ENCODE measurements at regions not wholly inside any gene's neighbourhood (a gene's known extent, or its start where the extent isn't known, plus 50 kb on each side); places are given as distances from the start of the nearest gene placed in this dataset.
"Not testable (repeated sequence)": the region's sequence is repeated elsewhere in the genome, so short reads cannot be mapped to it uniquely, and the experiment has no call there.

- H3K4me3 ChIP-seq (ENCODE audit: low read depth, low read length): no peak overlapping the region
- TF ChIP-seq CTCF (IDR thresholded peaks at IDR 0.05; ENCODE audit: control insufficient read depth, extremely low read depth, insufficient read depth): no peak
- DNase-seq (ENCODE audit: low read depth): no peak
Observed at GRCh38 chr7:112930787-112931186, 140.6 kb upstream of the TMEM168 start.

GRCh38 chr7:112929421-112929820 lies 139.2 kb upstream of the TMEM168 start:
- no peak for DNase-seq (ENCODE audit: low read depth)
- H3K4me3 ChIP-seq (ENCODE audit: low read depth, low read length): no peak overlapping the region
- no peak for TF ChIP-seq CTCF (IDR thresholded peaks at IDR 0.05; ENCODE audit: control insufficient read depth, extremely low read depth, insufficient read depth)

- TF ChIP-seq CTCF (IDR thresholded peaks at IDR 0.05; ENCODE audit: control insufficient read depth, extremely low read depth, insufficient read depth): no peak
- no peak for DNase-seq (ENCODE audit: low read depth)
- H3K4me3 ChIP-seq (ENCODE audit: low read depth, low read length): no peak overlapping the region
Observed at GRCh38 chr7:112926018-112926417, 135.8 kb upstream of the TMEM168 start.

GRCh38 chr7:112922546-112922945 lies 132.4 kb upstream of the TMEM168 start:
- H3K4me3 ChIP-seq (ENCODE audit: low read depth, low read length); DNase-seq (ENCODE audit: low read depth): not testable (repeated sequence)

DNA sequence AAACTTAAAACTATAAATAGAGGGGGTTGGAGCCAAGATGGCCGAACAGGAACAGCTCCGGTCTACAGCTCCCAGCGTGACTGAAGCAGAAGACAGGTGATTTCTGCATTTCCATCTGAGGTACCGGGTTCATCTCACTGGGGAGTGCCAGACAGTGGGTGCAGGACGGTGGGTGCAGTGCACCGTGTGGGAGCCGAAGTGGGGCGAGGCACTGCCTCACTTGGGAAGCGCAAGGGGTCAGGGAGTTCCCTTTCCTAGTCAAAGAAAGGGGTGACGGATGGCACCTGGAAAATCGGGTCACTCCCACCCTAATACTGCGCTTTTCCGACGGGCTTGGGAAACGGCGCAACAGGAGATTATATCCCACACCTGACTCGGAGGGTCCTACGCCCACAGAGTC lies 126.2 kb upstream of the TMEM168 start:
- DNase-seq (ENCODE audit: low read depth); H3K4me3 ChIP-seq (ENCODE audit: low read depth, low read length): not testable (repeated sequence)

DNA sequence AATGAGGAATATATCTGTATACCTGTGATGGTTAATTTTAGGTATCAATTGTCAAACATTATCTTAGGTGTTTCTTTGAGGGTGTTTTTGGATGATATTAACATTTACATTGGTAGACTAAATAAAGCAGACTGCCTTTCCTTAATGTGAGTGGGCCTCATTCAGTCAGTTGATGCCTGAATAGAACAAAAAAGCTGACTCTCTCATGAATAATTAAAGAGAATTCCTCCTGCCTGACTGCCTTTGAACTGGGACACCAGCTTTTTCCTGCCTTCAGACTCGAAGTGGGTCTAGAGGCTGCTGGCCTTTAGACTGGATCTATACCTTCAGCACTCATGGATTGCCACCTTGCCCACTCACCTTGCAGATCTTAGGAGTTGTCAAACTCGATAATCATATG lies 117.9 kb upstream of the TMEM168 start:
- no peak for TF ChIP-seq CTCF (IDR thresholded peaks at IDR 0.05; ENCODE audit: control insufficient read depth, extremely low read depth, insufficient read depth)
- no peak overlapping the region for H3K4me3 ChIP-seq (ENCODE audit: low read depth, low read length)
- DNase-seq (ENCODE audit: low read depth): no peak

DNA sequence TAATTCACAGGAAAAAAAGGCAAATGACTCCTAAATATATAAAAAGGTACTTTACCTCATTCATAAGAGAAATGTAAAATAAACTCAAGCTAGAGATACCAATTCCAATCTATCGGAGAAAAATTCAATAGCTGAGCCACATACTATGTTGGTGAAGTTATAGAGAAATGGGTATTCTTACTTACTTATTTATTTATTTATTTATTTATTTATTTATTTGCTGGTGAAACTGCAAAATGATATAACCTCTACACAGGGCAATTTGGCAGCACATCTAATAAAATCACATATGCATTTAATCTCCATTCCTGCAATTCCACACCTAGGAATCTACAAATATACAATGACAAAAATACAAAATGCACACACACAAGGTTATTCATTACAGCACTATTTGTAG lies 117.5 kb upstream of the TMEM168 start:
- no peak for DNase-seq (ENCODE audit: low read depth)
- TF ChIP-seq CTCF (IDR thresholded peaks at IDR 0.05; ENCODE audit: control insufficient read depth, extremely low read depth, insufficient read depth): no peak
- H3K4me3 ChIP-seq (ENCODE audit: low read depth, low read length): no peak overlapping the region

- no peak for DNase-seq (ENCODE audit: low read depth)
- no peak for TF ChIP-seq CTCF (IDR thresholded peaks at IDR 0.05; ENCODE audit: control insufficient read depth, extremely low read depth, insufficient read depth)
- no peak overlapping the region for H3K4me3 ChIP-seq (ENCODE audit: low read depth, low read length)
Observed at GRCh38 chr7:112905950-112906349, 115.8 kb upstream of the TMEM168 start.
